Retinal pigment epithelial cell (primary cell): ENCODE measurements at regions not wholly inside any gene's neighbourhood (a gene's known extent, or its start where the extent isn't known, plus 50 kb on each side); places are given as distances from the start of the nearest gene placed in this dataset.
"Not testable (repeated sequence)": the region's sequence is repeated elsewhere in the genome, so short reads cannot be mapped to it uniquely, and the experiment has no call there.

Experiments
- DNase-seq: peaks from one replicate; pipeline ENCODE4 v3.0.0-alpha.2; 2010; ENCODE audit warnings: low read depth
- H3K4me3 ChIP-seq: 2 replicates; pipeline ENCODE4 v1.5.1; 2011; ENCODE audit warnings: mild to moderate bottlenecking, low read length, control low read depth, moderate library complexity
- CTCF ChIP-seq: conservative IDR thresholded peaks from 2 replicates; pipeline ENCODE4 v1.5.1; 2011; ENCODE audit warnings: low read depth, low read length, control low read depth, inconsistent platforms

- no peak for DNase-seq
- H3K4me3 ChIP-seq = no peak overlapping the region
Measured at GRCh38 chr10:29229258-29229705, 59.6 kb upstream of the LYZL1 start.

GRCh38 chr10:29236910-29237309 lies 52.0 kb upstream of the LYZL1 start:
- H3K4me3 ChIP-seq, DNase-seq: not testable (repeated sequence)

More at GRCh38 chr10:29229258-29229705, 59.6 kb upstream of the LYZL1 start:
- no peak for TF ChIP-seq CTCF

GRCh38 chr10:29237786-29238185 lies 51.1 kb upstream of the LYZL1 start:
- no peak for TF ChIP-seq CTCF
- no peak overlapping the region for H3K4me3 ChIP-seq

GRCh38 chr10:29238523-29239135 lies 50.2 kb upstream of the LYZL1 start:
- peak; percentile 44 for DNase-seq
- TF ChIP-seq CTCF = no peak
- H3K4me3 ChIP-seq = no peak overlapping the region

More at GRCh38 chr10:29237786-29238185, 51.1 kb upstream of the LYZL1 start:
- DNase-seq = no peak
